ENCODE measurements at regions not wholly inside any gene's neighbourhood (a gene's known extent, or its start where the extent isn't known, plus 50 kb on each side); places are given as distances from the start of the nearest gene placed in this dataset.

GRCh38 chr4:14575919-14576318, 426.4 kb upstream of the CPEB2 start:
- TF ChIP-seq EZH2phosphoT487 (IDR thresholded peaks at IDR 0.05; ENCODE audit: borderline replicate concordance, low read length) (no peak), EZH2 (IDR thresholded peaks at IDR 0.05; ENCODE audit: low read length, unreplicated experiment) (no peak), CTCF (conservative IDR thresholded peaks at IDR 0.05; ENCODE audit: low read depth, low read length) (no peak)
- Histone ChIP-seq H3F3A (ENCODE audit: low read length, unreplicated experiment) (no peaks in the 10 kb centered on the region), H3K27me3 (ENCODE audit: low read length) (no peaks in the 10 kb centered on the region), H3K27ac (ENCODE audit: low read length) (no peak overlapping the region), H3K36me3 (ENCODE audit: low read depth, low read length) (no peaks in the 10 kb centered on the region), H3K4me2 (ENCODE audit: low read length) (no peak overlapping the region), H3K9ac (ENCODE audit: low read length) (no peak overlapping the region), H3K4me3 (ENCODE audit: low read length) (no peak overlapping the region), H4K20me1 (ENCODE audit: low read length) (no peaks in the 10 kb centered on the region), H2AFZ (ENCODE audit: low read length) (no peak overlapping the region), H3K79me2 (ENCODE audit: low read length) (no peaks in the 10 kb centered on the region), H3K4me1 (ENCODE audit: insufficient read depth, low read length) (no peaks in the 10 kb centered on the region), H3K9me2 (replicated peaks; ENCODE audit: low read length) (no peaks in the 10 kb centered on the region), H3K9me3 (ENCODE audit: low read length) (no peaks in the 10 kb centered on the region)
- CTCF ChIA-PET, result no interaction called here
- BruUV-seq (replicated peaks), result no TSS peak
- intact Hi-C loops (cut with micrococcal nuclease), result no loop called here
- ATAC-seq, result no peak
- no peak for DNase-seq
- POLR2A ChIA-PET (ENCODE audit: unreplicated experiment), result no interaction called here

- H2AFZ ChIP-seq (ENCODE audit: low read length), result no peak overlapping the region
- H3F3A ChIP-seq (ENCODE audit: low read length, unreplicated experiment), result no peaks in the 10 kb centered on the region
- H3K9me3 ChIP-seq (ENCODE audit: low read length), result no peaks in the 10 kb centered on the region
- H3K79me2 ChIP-seq (ENCODE audit: low read length), result no peaks in the 10 kb centered on the region
- BruUV-seq (replicated peaks), result no TSS peak
- ChIA-PET CTCF (no interaction called here), POLR2A (ENCODE audit: unreplicated experiment) (no interaction called here)
- TF ChIP-seq EZH2phosphoT487 (IDR thresholded peaks at IDR 0.05; ENCODE audit: borderline replicate concordance, low read length) (no peak), EZH2 (IDR thresholded peaks at IDR 0.05; ENCODE audit: low read length, unreplicated experiment) (no peak), CTCF (conservative IDR thresholded peaks at IDR 0.05; ENCODE audit: low read depth, low read length) (no peak)
- no peak overlapping the region for H3K4me2 ChIP-seq (ENCODE audit: low read length)
- H3K9ac ChIP-seq (ENCODE audit: low read length), result no peak overlapping the region
- no peaks in the 10 kb centered on the region for H3K36me3 ChIP-seq (ENCODE audit: low read depth, low read length)
- H4K20me1 ChIP-seq (ENCODE audit: low read length), result no peaks in the 10 kb centered on the region
- peaks cover 9% of the 10 kb centered on the region for H3K4me1 ChIP-seq (ENCODE audit: insufficient read depth, low read length)
- no peak overlapping the region for H3K4me3 ChIP-seq (ENCODE audit: low read length)
- no peak for DNase-seq
- no peak for ATAC-seq
- intact Hi-C loops (cut with micrococcal nuclease), result no loop called here
- H3K27me3 ChIP-seq (ENCODE audit: low read length), result no peaks in the 10 kb centered on the region
- no peak overlapping the region for H3K27ac ChIP-seq (ENCODE audit: low read length)
- no peaks in the 10 kb centered on the region for H3K9me2 ChIP-seq (replicated peaks; ENCODE audit: low read length)
Measured at GRCh38 chr4:14580061-14580460, 422.2 kb upstream of the CPEB2 start.

- no peak for ATAC-seq
- TF ChIP-seq EZH2 (IDR thresholded peaks at IDR 0.05; ENCODE audit: low read length, unreplicated experiment) (no peak), CTCF (conservative IDR thresholded peaks at IDR 0.05; ENCODE audit: low read depth, low read length) (no peak), EZH2phosphoT487 (IDR thresholded peaks at IDR 0.05; ENCODE audit: borderline replicate concordance, low read length) (no peak)
- intact Hi-C loops (cut with micrococcal nuclease), result no loop called here
- no peak overlapping the region for H3K9ac ChIP-seq (ENCODE audit: low read length)
- no TSS peak for BruUV-seq (replicated peaks)
- no peak for DNase-seq
- H3K9me2 ChIP-seq (replicated peaks; ENCODE audit: low read length), result no peaks in the 10 kb centered on the region
- no peaks in the 10 kb centered on the region for H3F3A ChIP-seq (ENCODE audit: low read length, unreplicated experiment)
- H3K27me3 ChIP-seq (ENCODE audit: low read length), result no peaks in the 10 kb centered on the region
- no peaks in the 10 kb centered on the region for H3K79me2 ChIP-seq (ENCODE audit: low read length)
- no peak overlapping the region for H3K4me2 ChIP-seq (ENCODE audit: low read length)
- H2AFZ ChIP-seq (ENCODE audit: low read length), result no peak overlapping the region
- H3K27ac ChIP-seq (ENCODE audit: low read length), result no peak overlapping the region
- no peak overlapping the region for H3K4me3 ChIP-seq (ENCODE audit: low read length)
- H4K20me1 ChIP-seq (ENCODE audit: low read length), result no peaks in the 10 kb centered on the region
- no peaks in the 10 kb centered on the region for H3K36me3 ChIP-seq (ENCODE audit: low read depth, low read length)
- H3K4me1 ChIP-seq (ENCODE audit: insufficient read depth, low read length), result peaks cover 9% of the 10 kb centered on the region
- H3K9me3 ChIP-seq (ENCODE audit: low read length), result no peaks in the 10 kb centered on the region
- ChIA-PET CTCF (no interaction called here), POLR2A (ENCODE audit: unreplicated experiment) (no interaction called here)
Measured at GRCh38 chr4:14581741-14582140, 420.5 kb upstream of the CPEB2 start.
